H1 (cell line): ENCODE measurements at regions not wholly inside any gene's neighbourhood (a gene's known extent, or its start where the extent isn't known, plus 50 kb on each side); places are given as distances from the start of the nearest gene placed in this dataset.

ENCODE experiments used
- CTCF ChIA-PET: fragments of 300-600 bp; sonication (Branson Sonifier 250); formaldehyde crosslinking; loops from one replicate; lab custom pipeline; 2021; ENCODE audit not compliant: partially characterized antibody; lab: Charles Lee
- POLR2A ChIA-PET: fragments of 300-600 bp; sonication (Branson Sonifier 250); formaldehyde crosslinking; loops from one replicate; lab custom pipeline; 2021; ENCODE audit warnings: inconsistent platforms; ENCODE audit not compliant: partially characterized antibody; lab: Charles Lee
- DNase-seq, 2 experiments: peaks; one replicate each; pipeline versions ENCODE4 v3.0.0 to v3.0.0-alpha.2; 2010 to 2022; ENCODE audit warnings: low spot score in 2 of 2, low read depth in 1 of 2, mixed read lengths in 1 of 2
- FAIRE-seq: peaks from 2 replicates; lab custom pipeline; 2011; peaks lifted over from hg19 to GRCh38; lab: Jason Lieb, UNC
- H2AFZ ChIP-seq: 2 replicates; pipeline ENCODE4 v1.8.1; 2012; ENCODE audit warnings: low read length, inconsistent platforms
- H2AK5ac ChIP-seq: 2 replicates; pipeline ENCODE4 v1.6.1; 2013; ENCODE audit warnings: low read depth, low read length
- H2BK120ac ChIP-seq: replicated peaks from 2 replicates; pipeline ENCODE3; 2013; ENCODE audit warnings: low read depth, low read length, inconsistent platforms
- H2BK12ac ChIP-seq: 2 replicates; pipeline ENCODE4 v1.6.1; 2013; ENCODE audit warnings: low read depth, low read length
- H2BK15ac ChIP-seq: 2 replicates; pipeline ENCODE4 v1.6.1; 2013; ENCODE audit warnings: low read length
- H2BK20ac ChIP-seq: 2 replicates; pipeline ENCODE4 v1.6.1; 2013; ENCODE audit warnings: low read length
- H2BK5ac ChIP-seq: 2 replicates; pipeline ENCODE4 v1.6.1; 2013; ENCODE audit warnings: low read depth, low read length
- H3K14ac ChIP-seq: 2 replicates; pipeline ENCODE4 v1.6.1; 2013; ENCODE audit warnings: inconsistent platforms; ENCODE audit not compliant: insufficient read length
- H3K18ac ChIP-seq: 2 replicates; pipeline ENCODE4 v1.6.1; 2013; ENCODE audit warnings: low read length; ENCODE audit errors: extremely low read depth
- H3K23ac ChIP-seq: 2 replicates; pipeline ENCODE4 v1.6.1; 2013; ENCODE audit warnings: inconsistent platforms; ENCODE audit not compliant: insufficient read length
- H3K23me2 ChIP-seq: 2 replicates; pipeline ENCODE4 v1.6.1; 2013; ENCODE audit warnings: low read depth, low read length
- H3K27ac ChIP-seq: 2 replicates; pipeline ENCODE4 v1.6.1; 2011; ENCODE audit warnings: low read depth, low read length, inconsistent platforms
- H3K27me3 ChIP-seq, 4 experiments: replicated peaks in 1 of 4; 1 replicate in 1 of 4; 2 replicates in 3 of 4; pipeline versions ENCODE4 v1.6.1 to v1.8.1; 2011 to 2013; ENCODE audit warnings: low read length in 3 of 4, mild to moderate bottlenecking in 3 of 4, inconsistent platforms in 2 of 4, mixed read lengths in 2 of 4, moderate library complexity in 1 of 4; ENCODE audit not compliant: control insufficient read depth in 3 of 4, insufficient read depth in 3 of 4; ENCODE audit errors: extremely low read depth in 1 of 4
- H3K36me3 ChIP-seq, 4 experiments: 2 replicates each; pipeline versions ENCODE4 v1.6.1 to v1.8.1; 2011 to 2013; ENCODE audit warnings: mild to moderate bottlenecking in 4 of 4, low read length in 3 of 4, moderate library complexity in 2 of 4, control low read depth in 1 of 4, inconsistent platforms in 1 of 4; ENCODE audit not compliant: insufficient read depth in 4 of 4, control insufficient read depth in 2 of 4
- H3K4ac ChIP-seq: replicated peaks from 2 replicates; pipeline ENCODE3; 2013; ENCODE audit warnings: low read length, low read depth, mixed read lengths, inconsistent platforms; ENCODE audit not compliant: insufficient read length
- H3K4me1 ChIP-seq, 4 experiments: replicated peaks in 1 of 4; 1 replicate in 1 of 4; 2 replicates in 3 of 4; pipeline versions ENCODE4 v1.6.1 to v1.8.1; 2011 to 2013; ENCODE audit warnings: low read length in 3 of 4, inconsistent platforms in 2 of 4, mixed read lengths in 1 of 4; ENCODE audit not compliant: insufficient read depth in 4 of 4, control insufficient read depth in 3 of 4
- H3K4me2 ChIP-seq, 2 experiments: 2 replicates each; pipeline versions ENCODE4 v1.6.1 to v1.8.1; 2011 to 2013; ENCODE audit warnings: low read depth in 2 of 2, low read length in 2 of 2, control low read depth in 1 of 2, inconsistent platforms in 1 of 2, mild to moderate bottlenecking in 1 of 2; ENCODE audit not compliant: insufficient read depth in 1 of 2
- H3K4me3 ChIP-seq, 4 experiments: fragments of 200-600, 300-600 bp in 1 of 4; sonication (generic), shearing (Covaris generic), sonication (Bioruptor Twin) in 1 of 4; 2 replicates each; pipeline versions ENCODE4 v1.5.1 to v1.8.1; 2011 to 2016; ENCODE audit warnings: low read length in 4 of 4, low read depth in 3 of 4, control low read depth in 2 of 4, inconsistent platforms in 2 of 4, mild to moderate bottlenecking in 2 of 4, mixed read lengths in 1 of 4, moderate library complexity in 1 of 4; ENCODE audit not compliant: insufficient read depth in 2 of 4; ENCODE audit errors: extremely low read depth in 1 of 4
- H3K56ac ChIP-seq: replicated peaks from 2 replicates; pipeline ENCODE3; 2013; ENCODE audit warnings: low read depth, mild to moderate bottlenecking, mixed read lengths, low read length, inconsistent platforms; ENCODE audit not compliant: insufficient read length
- H3K79me1 ChIP-seq: 2 replicates; pipeline ENCODE4 v1.6.1; 2013; ENCODE audit warnings: low read depth, low read length, control low read depth
- H3K79me2 ChIP-seq, 2 experiments: 2 replicates each; pipeline versions ENCODE4 v1.6.1 to v1.8.1; 2012 to 2013; ENCODE audit warnings: low read length in 2 of 2, mild to moderate bottlenecking in 2 of 2, inconsistent platforms in 1 of 2; ENCODE audit not compliant: insufficient read depth in 2 of 2, control insufficient read depth in 1 of 2
- H3K9ac ChIP-seq, 4 experiments: replicated peaks in 1 of 4; 1 replicate in 1 of 4; 2 replicates in 3 of 4; pipeline versions ENCODE4 v1.6.1 to v1.8.1; 2011 to 2013; ENCODE audit warnings: low read depth in 3 of 4, low read length in 3 of 4, control low read depth in 2 of 4, mild to moderate bottlenecking in 2 of 4, moderate library complexity in 2 of 4, inconsistent platforms in 1 of 4; ENCODE audit errors: extremely low read depth in 1 of 4
- H3K9me3 ChIP-seq, 2 experiments: 2 replicates each; pipeline versions ENCODE4 v1.6.1 to v1.8.1; 2012 to 2013; ENCODE audit warnings: mild to moderate bottlenecking in 2 of 2, moderate library complexity in 2 of 2, control low read depth in 1 of 2, inconsistent platforms in 1 of 2, low read depth in 1 of 2, low read length in 1 of 2, mixed read lengths in 1 of 2; ENCODE audit not compliant: insufficient read depth in 2 of 2
- H4K20me1 ChIP-seq, 2 experiments: replicated peaks in 1 of 2; 2 replicates each; pipeline versions ENCODE3 to v1.8.1; 2011 to 2013; ENCODE audit warnings: inconsistent platforms in 2 of 2, low read length in 2 of 2, mild to moderate bottlenecking in 1 of 2; ENCODE audit not compliant: insufficient read depth in 2 of 2, control insufficient read depth in 1 of 2
- H4K5ac ChIP-seq: 2 replicates; pipeline ENCODE4 v1.6.1; 2013; ENCODE audit warnings: low read length, low read depth, mixed read lengths, inconsistent platforms; ENCODE audit not compliant: insufficient read length
- H4K8ac ChIP-seq: 2 replicates; pipeline ENCODE4 v1.8.0; 2013; ENCODE audit warnings: mild to moderate bottlenecking, moderate library complexity, low read length, inconsistent platforms; ENCODE audit not compliant: insufficient read depth; ENCODE audit errors: extremely low read depth
- H4K91ac ChIP-seq: replicated peaks from 2 replicates; pipeline ENCODE3; 2013; ENCODE audit warnings: low read length, mixed read lengths, inconsistent platforms; ENCODE audit not compliant: insufficient read length
- BRCA1 ChIP-seq: IDR thresholded peaks from 2 replicates; pipeline ENCODE4 v1.6.1; 2012; ENCODE audit warnings: low read depth, low read length, improper control_type of control experiment
- GTF2F1 ChIP-seq: IDR thresholded peaks from 2 replicates; pipeline ENCODE4 v1.6.1; 2012; ENCODE audit warnings: low read depth, low read length, improper control_type of control experiment, borderline replicate concordance
- RBBP5 ChIP-seq: IDR thresholded peaks from 2 replicates; pipeline ENCODE4 v1.7.1; 2012; ENCODE audit warnings: low read depth, mild to moderate bottlenecking, inconsistent platforms, low read length, moderate library complexity, borderline replicate concordance
- WGBS, 2 experiments: shearing (Covaris generic) in 1 of 2; methylation state at CpG; one replicate each; pipeline versions ENCODE4 v1.1.6 to v1.1.7; 2013 to 2015; ENCODE audit warnings: low lambda C conversion rate in 2 of 2, mixed read lengths in 2 of 2, inconsistent platforms in 1 of 2, low coverage in 1 of 2, missing lambda C conversion rate in 1 of 2; ENCODE audit not compliant: insufficient replicate concordance in 2 of 2, insufficient coverage in 1 of 2, insufficient read length in 1 of 2; ENCODE audit errors: extremely low coverage in 1 of 2, missing lambda C conversion rate in 1 of 2; 5-methylcytosine and 5-hydroxymethylcytosine counted together

DNA sequence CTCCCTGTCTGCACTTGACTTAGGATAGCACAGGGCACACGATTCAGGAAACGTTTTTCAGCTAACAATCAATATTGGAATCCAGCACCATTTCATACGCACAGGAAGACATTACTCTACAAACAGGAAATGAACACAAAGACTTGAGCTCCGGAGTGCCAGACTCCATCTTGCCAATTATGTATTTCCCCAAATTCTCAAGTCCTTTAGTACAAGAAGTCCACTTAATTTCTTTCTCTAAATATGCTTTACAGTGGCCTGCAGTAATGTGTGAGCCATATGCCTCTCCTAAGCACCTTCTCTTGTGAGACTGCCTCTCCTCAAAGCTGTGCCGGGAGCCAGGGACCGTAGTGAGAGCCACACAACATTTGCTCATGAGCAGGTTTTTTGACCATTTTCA lies 168.2 kb downstream of the THBS2 start:
- CTCF ChIA-PET, result interaction anchor here (0.6 kb wide), 1 partner anchor 405 kb away, joined by 4 read pairs; no protein-coding TSS in a partner anchor
- H3K36me3 ChIP-seq, result no peaks in the 10 kb centered on the region; a peak in 1 of 8 replicates
- no peak for FAIRE-seq
- TF ChIP-seq GTF2F1 (no peak), RBBP5 (no peak), BRCA1 (no peak)

More for the DNA sequence above, 168.2 kb downstream of the THBS2 start:
- H3K4me1 ChIP-seq, result peaks cover 0 to 5% (median 0%) of the 10 kb centered on the region in 4 experiments; a peak in 2 of 7 replicates
- no peak overlapping the region for H4K8ac ChIP-seq
- H3K27me3 ChIP-seq, result no peaks in the 10 kb centered on the region
- H3K4ac ChIP-seq, result no peak overlapping the region
- H2BK15ac ChIP-seq, result no peak overlapping the region
- peaks cover 13 to 14% of the 10 kb centered on the region in 2 experiments for H3K9me3 ChIP-seq
- no peak overlapping the region for H2BK5ac ChIP-seq
- no peak overlapping the region for H3K4me2 ChIP-seq
- no peak overlapping the region for H4K5ac ChIP-seq
- no peak overlapping the region for H3K14ac ChIP-seq
- no peak overlapping the region for H3K9ac ChIP-seq
- H3K56ac ChIP-seq, result no peak overlapping the region
- H3K27ac ChIP-seq, result no peak overlapping the region
- H4K20me1 ChIP-seq, result no peaks in the 10 kb centered on the region
- H2BK12ac ChIP-seq, result no peak overlapping the region
- H3K23me2 ChIP-seq, result no peaks in the 10 kb centered on the region
- H2BK20ac ChIP-seq, result no peak overlapping the region
- no peak overlapping the region for H3K4me3 ChIP-seq
- H4K91ac ChIP-seq, result no peak overlapping the region
- H2BK120ac ChIP-seq, result no peak overlapping the region
- DNase-seq, result no peak
- no peak overlapping the region for H3K23ac ChIP-seq
- no peak overlapping the region for H3K18ac ChIP-seq
- POLR2A ChIA-PET, result no interaction called here
- H2AFZ ChIP-seq, result 0 out of 2 replicates have a peak overlapping the region, but pooled peaks have one; percentile 21
- H3K79me1 ChIP-seq, result no peaks in the 10 kb centered on the region
- H3K79me2 ChIP-seq, result no peaks in the 10 kb centered on the region
- H2AK5ac ChIP-seq, result no peak overlapping the region
- 96% methylated on average over 6 of the region's 6 CpGs; no CpG with 5 or more reads in 1 of the 2 experiments for WGBS, 2 experiments
